ENCODE measurements at regions not wholly inside any gene's neighbourhood (a gene's known extent, or its start where the extent isn't known, plus 50 kb on each side); places are given as distances from the start of the nearest gene placed in this dataset.

DNA sequence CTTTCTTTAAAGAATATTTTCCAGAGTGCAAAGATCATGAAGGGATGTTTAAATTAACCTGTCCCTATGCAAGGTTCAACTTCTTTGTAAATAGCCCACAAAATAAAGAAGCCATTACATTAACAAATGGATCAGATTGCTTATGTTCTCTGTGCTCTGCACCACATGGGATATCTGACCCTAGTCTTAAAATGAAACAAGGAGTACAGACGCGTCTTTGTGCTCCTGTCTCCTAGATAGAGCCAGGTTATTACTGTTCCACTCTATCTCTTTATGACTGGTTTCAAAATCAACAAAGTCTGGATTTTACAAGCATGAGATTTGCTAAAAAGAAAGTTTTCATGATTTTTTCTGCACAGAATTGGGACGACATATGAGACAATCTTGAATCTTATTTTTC lies 339.4 kb downstream of the KLF12 start:
- no peak for DNase-seq (ENCODE audit: low read depth)

DNA sequence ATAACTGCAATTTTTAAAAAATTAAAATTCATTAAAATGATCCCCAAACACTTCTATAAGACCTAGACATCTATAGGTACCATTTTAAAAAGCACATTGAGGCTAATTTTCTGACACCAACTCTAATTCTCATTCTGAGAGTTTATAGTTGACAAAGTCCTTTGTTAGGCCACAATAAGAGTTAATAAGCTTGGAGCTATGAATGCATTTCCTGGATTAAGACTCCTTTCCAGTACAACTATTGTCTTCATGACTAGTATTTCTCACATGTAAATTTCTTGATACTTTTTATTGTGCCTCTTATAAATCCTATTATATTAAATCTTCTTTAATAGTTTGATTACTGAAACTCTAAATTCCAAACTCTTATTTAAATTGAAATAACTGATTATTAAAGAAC lies 340.8 kb downstream of the KLF12 start:
- DNase-seq (ENCODE audit: low read depth) = no peak

GRCh38 chr13:73792796-73793195 lies 341.4 kb downstream of the KLF12 start:
- no peak for DNase-seq (ENCODE audit: low read depth)

- no peak for DNase-seq (ENCODE audit: low read depth)
Measured at GRCh38 chr13:73782450-73783449, 351.5 kb downstream of the KLF12 start.

DNA sequence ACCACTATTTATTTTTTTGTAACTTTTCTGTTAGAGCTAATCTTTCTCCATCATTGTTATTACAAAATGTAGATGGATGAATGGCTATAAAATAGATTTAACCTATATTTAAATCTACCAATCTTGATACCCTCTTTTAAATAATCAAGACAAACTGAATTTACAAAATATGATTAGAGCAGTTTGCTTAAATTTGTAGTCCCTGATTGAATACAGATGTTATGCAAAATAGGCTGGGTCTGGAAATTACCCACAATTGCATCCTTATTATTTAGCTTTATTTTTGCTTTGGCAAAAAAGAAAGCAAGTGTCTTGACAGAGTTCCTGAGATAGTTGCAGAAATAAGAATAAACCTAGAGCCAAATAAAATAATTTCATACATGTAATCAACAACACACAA lies 352.8 kb downstream of the KLF12 start:
- no peak for DNase-seq (ENCODE audit: low read depth)

GRCh38 chr13:73779881-73780280 lies 354.3 kb downstream of the KLF12 start:
- DNase-seq (ENCODE audit: low read depth) = no peak

GRCh38 chr13:73778242-73778864 lies 355.9 kb downstream of the KLF12 start:
- DNase-seq (ENCODE audit: low read depth) = no peak

GRCh38 chr13:73777134-73777533 lies 357.1 kb downstream of the KLF12 start:
- DNase-seq (ENCODE audit: low read depth) = no peak

DNA sequence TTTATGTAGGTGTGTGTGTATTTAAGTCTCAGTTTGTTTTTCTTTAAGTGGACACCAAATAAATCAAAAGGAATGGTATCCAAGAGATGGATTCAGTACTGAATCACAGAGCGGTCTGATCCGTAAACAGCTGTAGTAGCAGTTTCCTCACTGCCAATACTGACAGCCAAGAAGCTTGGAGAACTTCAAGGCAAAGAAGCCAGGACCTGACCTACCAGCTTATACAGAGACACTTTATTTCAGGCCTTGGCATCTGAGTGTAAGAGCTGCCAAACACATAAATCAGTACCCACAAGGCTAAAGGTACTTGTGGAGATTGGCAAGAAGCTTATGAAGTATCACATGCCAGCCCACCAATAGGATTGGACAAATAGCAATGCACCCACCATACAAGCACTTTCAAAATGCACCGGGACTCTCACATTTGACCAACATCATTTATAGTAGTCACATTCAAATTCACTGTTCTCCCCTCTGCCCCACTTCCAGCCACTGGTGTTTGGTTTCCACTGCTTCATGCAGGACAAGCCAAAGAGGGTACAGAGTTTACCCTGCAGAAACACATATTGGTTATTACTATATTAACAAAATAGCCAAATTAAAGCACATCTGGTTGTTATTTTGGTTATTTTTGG lies 357.9 kb downstream of the KLF12 start:
- DNase-seq (ENCODE audit: low read depth) = no peak

GRCh38 chr13:73773168-73773549 lies 361.0 kb downstream of the KLF12 start:
- no peak for DNase-seq (ENCODE audit: low read depth)

GRCh38 chr13:73772449-73773167 lies 361.6 kb downstream of the KLF12 start:
- DNase-seq (ENCODE audit: low read depth) = no peak

DNA sequence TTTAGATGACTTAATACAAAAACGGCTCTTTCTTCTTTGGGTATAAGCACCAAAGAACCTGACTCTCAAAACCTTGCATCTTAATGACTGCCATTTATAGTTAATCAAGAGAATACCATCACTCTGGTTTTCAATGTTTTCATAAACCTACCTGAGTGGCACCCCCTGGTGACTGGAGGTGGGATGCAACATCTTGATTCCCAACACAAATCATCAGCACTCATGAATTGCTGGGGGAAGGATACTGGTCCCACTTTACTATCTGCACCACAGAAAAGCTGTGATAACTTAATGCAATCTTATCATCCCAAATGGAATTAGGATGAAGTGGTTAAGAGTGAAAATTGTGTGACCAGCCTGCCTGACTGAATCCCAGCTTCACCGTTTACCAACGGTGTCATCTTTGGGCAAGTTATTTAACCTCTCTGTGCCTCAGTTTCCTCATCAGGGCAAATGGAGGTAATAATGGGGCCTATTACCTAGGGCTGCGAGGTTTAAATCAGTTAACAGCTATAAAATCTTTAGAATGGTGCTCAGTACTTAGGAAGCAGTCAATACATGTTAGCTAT lies 366.4 kb downstream of the KLF12 start:
- no peak for DNase-seq (ENCODE audit: low read depth)

DNA sequence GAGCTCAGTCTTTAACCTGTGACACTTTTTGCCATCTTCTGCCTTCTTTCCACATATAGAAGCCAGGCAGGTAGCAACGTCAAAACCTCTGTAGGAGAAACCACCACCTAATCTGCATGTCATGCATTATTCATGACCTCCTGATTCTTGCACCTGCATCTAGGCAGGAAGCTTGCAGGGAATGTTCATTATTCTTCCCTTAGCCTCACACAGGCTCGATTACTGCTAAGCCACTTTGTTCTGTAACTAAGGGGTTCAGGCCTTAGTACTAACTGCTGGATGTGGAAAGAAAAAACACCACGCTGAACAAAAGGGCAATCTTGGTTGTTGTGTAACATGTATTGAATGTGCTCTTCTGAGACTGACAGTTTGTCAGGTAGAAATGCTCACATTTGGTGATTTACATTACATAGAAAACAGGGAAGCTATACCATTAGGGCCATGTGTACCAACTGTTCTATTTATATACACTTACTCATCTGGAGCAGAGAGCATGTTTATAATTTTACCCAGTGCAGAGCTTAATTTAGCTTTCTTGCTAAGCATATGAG lies 366.9 kb downstream of the KLF12 start:
- DNase-seq (ENCODE audit: low read depth) = no peak

DNA sequence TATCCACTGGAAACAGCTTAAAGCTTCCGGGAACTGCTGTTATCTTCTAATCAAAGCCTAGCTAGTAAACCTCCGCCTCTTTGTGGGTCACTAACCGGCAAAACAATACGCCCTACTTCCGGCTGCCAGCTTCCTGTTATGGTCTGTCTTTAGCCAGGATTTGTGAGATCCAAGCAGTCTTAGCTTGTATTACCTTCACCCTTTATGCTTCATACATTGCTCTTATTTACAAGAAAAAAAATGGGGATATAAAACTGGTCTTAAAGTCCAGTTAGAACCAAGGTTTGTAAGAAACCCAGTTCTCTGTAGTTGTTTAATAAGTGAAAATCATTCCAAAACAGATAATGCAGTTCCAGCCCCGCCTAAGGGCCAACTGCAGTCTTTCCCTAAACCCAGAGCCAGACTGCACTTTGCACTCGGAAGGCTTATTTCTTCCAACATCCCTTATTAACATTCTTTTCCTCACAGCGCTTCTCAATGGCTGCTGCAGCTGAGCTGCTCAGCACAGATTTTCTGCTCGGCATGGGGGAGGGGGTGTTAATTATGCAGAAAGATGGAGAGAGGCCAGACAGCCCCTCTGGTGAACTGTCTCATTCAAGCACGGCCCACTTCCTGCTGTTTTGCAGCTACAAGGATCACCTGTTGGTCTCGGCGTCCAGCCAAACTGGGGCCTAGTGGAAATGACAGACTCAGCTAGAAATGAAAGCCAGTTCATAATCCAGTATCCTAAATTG lies 368.4 kb downstream of the KLF12 start:
- DNase-seq (ENCODE audit: low read depth) = no peak

GRCh38 chr13:73759434-73759833 lies 374.8 kb downstream of the KLF12 start:
- no peak for DNase-seq (ENCODE audit: low read depth)

- DNase-seq (ENCODE audit: low read depth) = no peak
Measured at GRCh38 chr13:73757481-73758233, 376.5 kb downstream of the KLF12 start.

- DNase-seq (ENCODE audit: low read depth) = no peak
Measured at GRCh38 chr13:73754727-73755292, 379.4 kb downstream of the KLF12 start.

DNA sequence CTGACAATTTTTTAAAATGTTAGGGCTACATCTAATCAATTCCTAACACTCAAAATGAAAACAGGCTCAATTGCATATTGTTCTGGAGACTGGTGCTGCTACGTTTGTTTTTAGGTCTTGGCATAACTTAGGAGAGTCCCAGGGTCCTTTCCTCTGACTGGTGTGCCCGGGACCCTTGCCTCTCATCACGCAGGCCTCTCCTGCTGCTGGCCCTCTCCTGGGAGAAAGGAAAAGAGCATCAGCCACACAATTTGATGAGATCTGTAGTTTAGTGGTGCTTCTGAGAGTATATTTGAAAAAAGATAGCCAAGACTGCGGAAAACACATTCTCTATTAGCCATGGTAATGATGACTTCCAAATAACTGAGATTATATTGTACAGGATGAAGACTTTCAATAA lies 380.0 kb downstream of the KLF12 start:
- DNase-seq (ENCODE audit: low read depth) = no peak

GRCh38 chr13:73751290-73751689 lies 382.9 kb downstream of the KLF12 start:
- no peak for DNase-seq (ENCODE audit: low read depth)

GRCh38 chr13:73748404-73748803 lies 385.8 kb downstream of the KLF12 start:
- DNase-seq (ENCODE audit: low read depth) = no peak
